Stimulated activated naive B cell treated with anti-CD40 and anti-IgM and Interleukin-4, amounts not matched to agents 10 μg/mL and 1 μg/mL and 100 μg/mL, for 72 hours (primary cell): ENCODE measurements at regions not wholly inside any gene's neighbourhood (a gene's known extent, or its start where the extent isn't known, plus 50 kb on each side); places are given as distances from the start of the nearest gene placed in this dataset.

Source experiments
- ATAC-seq, 2 donors: fragments of 150-1000 bp; cut with Tn5 transposase; replicated peaks; 2 replicates each; pipeline ENCODE4 v1.10.0; 2021; ENCODE audit warnings: moderate library complexity in 1 of 2
- DNase-seq: peaks from one replicate; pipeline ENCODE4 v3.0.0; 2021
- H3K27ac Mint-ChIP-seq: one replicate; pipeline ENCODE4 v1.8.0; 2022; ENCODE audit warnings: mild to moderate bottlenecking, mixed read lengths
- H3K27me3 Mint-ChIP-seq, 2 donors: one replicate each; pipeline ENCODE4 v1.8.0; 2022; ENCODE audit warnings: mixed read lengths in 2 of 2
- H3K36me3 Mint-ChIP-seq, 2 donors: one replicate each; pipeline ENCODE4 v1.8.0; 2022; ENCODE audit warnings: mixed read lengths in 2 of 2, mild to moderate bottlenecking in 1 of 2
- H3K4me1 Mint-ChIP-seq, 2 donors: one replicate each; pipeline ENCODE4 v1.8.0; 2022; ENCODE audit warnings: mixed read lengths in 2 of 2, mild to moderate bottlenecking in 1 of 2
- H3K4me3 Mint-ChIP-seq, 2 donors: one replicate each; pipeline ENCODE4 v1.8.0; 2022; ENCODE audit warnings: mild to moderate bottlenecking in 2 of 2, mixed read lengths in 2 of 2, moderate library complexity in 1 of 2
- H3K9me3 Mint-ChIP-seq, 2 donors: one replicate each; pipeline ENCODE4 v1.8.0; 2022; ENCODE audit warnings: mixed read lengths in 2 of 2, mild to moderate bottlenecking in 1 of 2

- Mint-ChIP-seq H3K9me3 (peaks cover 4 to 7% of the 10 kb centered on the region in 2 donors), H3K4me1 (no peaks in the 10 kb centered on the region), H3K4me3 (no peak overlapping the region), H3K27ac (no peak overlapping the region), H3K36me3 (no peaks in the 10 kb centered on the region), H3K27me3 (no peaks in the 10 kb centered on the region)
- ATAC-seq (no peak), DNase-seq (no peak)
Measured at GRCh38 chr11:92678008-92678611, 291.3 kb upstream of the MTNR1B start.

GRCh38 chr11:92681586-92681985 is 287.9 kb upstream of the MTNR1B start:
- Mint-ChIP-seq H3K27ac (no peak overlapping the region), H3K4me3 (no peak overlapping the region), H3K36me3 (no peaks in the 10 kb centered on the region), H3K4me1 (no peaks in the 10 kb centered on the region), H3K9me3 (peaks cover 4 to 7% of the 10 kb centered on the region in 2 donors), H3K27me3 (no peaks in the 10 kb centered on the region)
- DNase-seq (no peak), ATAC-seq (peak in 1 of 2 donors; percentile 21)

DNA sequence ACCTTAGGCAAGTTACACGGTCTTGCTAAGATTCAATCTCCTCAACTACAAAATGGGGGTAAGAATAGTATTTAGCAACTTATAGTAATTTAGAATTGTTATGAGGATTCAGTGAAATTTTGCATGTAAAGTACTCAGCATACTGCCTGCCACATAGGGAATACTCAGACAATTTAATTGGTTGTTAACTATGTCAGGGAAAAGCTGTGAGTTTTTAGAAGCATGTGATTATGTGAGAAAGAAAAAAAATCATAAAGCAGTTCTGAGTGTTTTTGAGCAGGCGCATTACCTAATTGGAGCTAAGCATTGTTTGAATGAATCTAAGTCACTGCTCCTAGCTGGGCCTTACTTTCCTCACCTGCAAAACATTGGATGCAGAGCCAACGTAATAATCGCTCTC is 287.3 kb upstream of the MTNR1B start:
- H3K27me3 Mint-ChIP-seq: no peaks in the 10 kb centered on the region
- no peak overlapping the region for H3K4me3 Mint-ChIP-seq
- DNase-seq (no peak), ATAC-seq (no peak)
- H3K4me1 Mint-ChIP-seq: no peaks in the 10 kb centered on the region
- H3K27ac Mint-ChIP-seq: no peak overlapping the region
- H3K36me3 Mint-ChIP-seq: no peaks in the 10 kb centered on the region
- peaks cover 4 to 7% of the 10 kb centered on the region in 2 donors for H3K9me3 Mint-ChIP-seq

GRCh38 chr11:92682952-92683351 is 286.5 kb upstream of the MTNR1B start:
- ATAC-seq (no peak), DNase-seq (no peak)
- H3K36me3 Mint-ChIP-seq: no peaks in the 10 kb centered on the region
- no peaks in the 10 kb centered on the region for H3K27me3 Mint-ChIP-seq
- no peak overlapping the region for H3K27ac Mint-ChIP-seq
- H3K4me1 Mint-ChIP-seq: no peaks in the 10 kb centered on the region
- H3K9me3 Mint-ChIP-seq: peaks cover 3 to 4% of the 10 kb centered on the region in 2 donors
- H3K4me3 Mint-ChIP-seq: no peak overlapping the region

GRCh38 chr11:92685049-92685448 is 284.4 kb upstream of the MTNR1B start:
- H3K4me3 Mint-ChIP-seq: no peak overlapping the region
- ATAC-seq (no peak), DNase-seq (no peak)
- peaks cover 0 to 4% of the 10 kb centered on the region in 2 donors for H3K9me3 Mint-ChIP-seq
- H3K36me3 Mint-ChIP-seq: no peaks in the 10 kb centered on the region
- H3K27ac Mint-ChIP-seq: no peak overlapping the region
- no peaks in the 10 kb centered on the region for H3K27me3 Mint-ChIP-seq
- H3K4me1 Mint-ChIP-seq: no peaks in the 10 kb centered on the region

- H3K36me3 Mint-ChIP-seq: no peaks in the 10 kb centered on the region
- DNase-seq (no peak), ATAC-seq (no peak)
- no peaks in the 10 kb centered on the region for H3K27me3 Mint-ChIP-seq
- no peaks in the 10 kb centered on the region for H3K9me3 Mint-ChIP-seq
- no peak overlapping the region for H3K27ac Mint-ChIP-seq
- H3K4me1 Mint-ChIP-seq: no peaks in the 10 kb centered on the region
- no peak overlapping the region for H3K4me3 Mint-ChIP-seq
Measured at GRCh38 chr11:92687724-92688123, 281.7 kb upstream of the MTNR1B start.

DNA sequence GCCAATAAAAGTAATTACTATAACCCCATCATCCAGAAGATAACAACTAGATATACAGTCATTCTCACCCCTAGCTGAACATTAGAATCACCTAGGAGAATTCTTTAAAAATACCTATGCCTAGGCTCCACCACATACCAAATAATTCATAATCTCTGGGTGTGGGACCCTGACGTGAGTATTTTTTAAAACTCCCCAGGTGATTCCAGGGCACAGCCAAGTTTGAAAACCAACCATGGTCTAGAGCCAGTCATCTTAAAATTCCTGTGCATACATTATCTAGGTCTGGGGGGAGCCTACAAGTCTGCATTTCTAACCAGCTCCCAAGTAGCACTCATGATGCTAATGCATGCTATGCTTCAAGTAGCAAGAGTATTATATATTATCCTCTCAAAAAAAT is 281.0 kb upstream of the MTNR1B start:
- Mint-ChIP-seq H3K27me3 (no peaks in the 10 kb centered on the region), H3K4me3 (no peak overlapping the region), H3K27ac (no peak overlapping the region), H3K9me3 (no peaks in the 10 kb centered on the region), H3K4me1 (no peaks in the 10 kb centered on the region), H3K36me3 (no peaks in the 10 kb centered on the region)
- DNase-seq (no peak), ATAC-seq (no peak)

DNA sequence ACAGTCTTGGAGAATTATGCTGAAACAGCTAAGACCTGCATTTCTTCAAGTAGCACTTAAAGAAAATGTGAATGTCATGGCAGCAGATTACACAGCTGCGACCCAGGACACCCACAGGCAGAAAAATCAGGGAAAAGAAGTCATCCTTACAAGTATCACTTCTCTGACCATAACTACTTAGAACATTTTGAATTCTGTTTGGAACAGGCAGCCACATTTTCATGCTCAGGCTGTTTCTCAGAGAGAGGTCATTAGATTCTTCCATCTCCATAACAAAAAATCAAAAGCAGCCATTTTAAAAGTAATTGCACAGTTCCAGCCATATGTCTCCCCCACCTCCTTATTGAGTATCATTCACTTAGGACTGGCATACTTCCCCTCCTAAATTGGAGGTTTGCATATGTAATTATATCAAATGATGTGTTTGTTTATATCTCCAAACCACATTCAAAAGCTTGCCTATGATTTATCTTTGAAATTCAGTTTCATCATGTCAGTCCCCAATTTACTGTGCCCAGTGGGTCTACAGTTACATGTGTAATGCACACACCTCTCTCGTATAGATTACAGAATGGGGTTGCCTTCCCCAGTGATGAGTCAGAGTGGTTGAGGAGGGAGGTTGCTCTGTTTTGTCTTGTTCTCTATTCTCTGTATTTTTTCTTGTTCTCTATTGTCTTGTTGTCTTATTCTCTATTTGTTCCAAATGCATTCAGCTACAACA is 276.5 kb upstream of the MTNR1B start:
- H3K27me3 Mint-ChIP-seq: no peaks in the 10 kb centered on the region
- H3K4me1 Mint-ChIP-seq: no peaks in the 10 kb centered on the region
- ATAC-seq (no peak), DNase-seq (no peak)
- no peaks in the 10 kb centered on the region for H3K36me3 Mint-ChIP-seq
- H3K27ac Mint-ChIP-seq: peak overlapping the region; percentile 20
- peaks cover 0 to 2% of the 10 kb centered on the region in 2 donors for H3K9me3 Mint-ChIP-seq
- H3K4me3 Mint-ChIP-seq: no peak overlapping the region

DNA sequence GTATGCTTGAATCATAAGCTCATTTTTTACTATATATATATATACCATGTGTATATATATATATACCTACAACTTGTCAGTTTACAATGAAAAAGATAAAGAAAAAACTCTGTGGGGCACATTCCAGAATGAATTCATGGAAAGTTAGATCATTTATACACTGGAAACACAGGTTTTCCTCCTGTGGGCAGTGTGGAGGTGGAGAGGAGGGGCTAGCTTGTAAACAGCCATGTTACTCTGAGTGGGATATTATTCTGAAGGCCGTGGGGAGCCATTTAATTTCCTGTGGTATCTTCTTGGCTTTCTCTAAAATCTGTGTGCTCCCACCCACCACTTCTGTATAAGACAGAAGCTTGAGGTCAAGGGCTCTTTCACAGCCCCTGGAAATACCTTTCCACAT is 273.4 kb upstream of the MTNR1B start:
- H3K36me3 Mint-ChIP-seq: no peaks in the 10 kb centered on the region
- no peak for ATAC-seq

GRCh38 chr11:92697461-92698312 is 271.8 kb upstream of the MTNR1B start:
- Mint-ChIP-seq H3K4me1 (no peaks in the 10 kb centered on the region), H3K36me3 (no peaks in the 10 kb centered on the region), H3K9me3 (peaks cover 0 to 2% of the 10 kb centered on the region in 2 donors), H3K27me3 (no peaks in the 10 kb centered on the region), H3K4me3 (no peak overlapping the region), H3K27ac (no peak overlapping the region)
- ATAC-seq (peak in 1 of 2 donors; percentile 19), DNase-seq (no peak)

More for the DNA sequence above, 273.4 kb upstream of the MTNR1B start:
- Mint-ChIP-seq H3K27ac (no peak overlapping the region), H3K4me1 (no peaks in the 10 kb centered on the region), H3K9me3 (peaks cover 0 to 2% of the 10 kb centered on the region in 2 donors), H3K27me3 (no peaks in the 10 kb centered on the region), H3K4me3 (no peak overlapping the region)
- DNase-seq: no peak

- H3K9me3 Mint-ChIP-seq: peaks cover 0 to 2% of the 10 kb centered on the region in 2 donors
- no peak overlapping the region for H3K27ac Mint-ChIP-seq
- ATAC-seq: no peak
- no peak for DNase-seq
- H3K4me3 Mint-ChIP-seq: no peak overlapping the region
- H3K27me3 Mint-ChIP-seq: no peaks in the 10 kb centered on the region
- H3K4me1 Mint-ChIP-seq: no peaks in the 10 kb centered on the region
- H3K36me3 Mint-ChIP-seq: no peaks in the 10 kb centered on the region
Measured at GRCh38 chr11:92698742-92699141, 270.7 kb upstream of the MTNR1B start.

DNA sequence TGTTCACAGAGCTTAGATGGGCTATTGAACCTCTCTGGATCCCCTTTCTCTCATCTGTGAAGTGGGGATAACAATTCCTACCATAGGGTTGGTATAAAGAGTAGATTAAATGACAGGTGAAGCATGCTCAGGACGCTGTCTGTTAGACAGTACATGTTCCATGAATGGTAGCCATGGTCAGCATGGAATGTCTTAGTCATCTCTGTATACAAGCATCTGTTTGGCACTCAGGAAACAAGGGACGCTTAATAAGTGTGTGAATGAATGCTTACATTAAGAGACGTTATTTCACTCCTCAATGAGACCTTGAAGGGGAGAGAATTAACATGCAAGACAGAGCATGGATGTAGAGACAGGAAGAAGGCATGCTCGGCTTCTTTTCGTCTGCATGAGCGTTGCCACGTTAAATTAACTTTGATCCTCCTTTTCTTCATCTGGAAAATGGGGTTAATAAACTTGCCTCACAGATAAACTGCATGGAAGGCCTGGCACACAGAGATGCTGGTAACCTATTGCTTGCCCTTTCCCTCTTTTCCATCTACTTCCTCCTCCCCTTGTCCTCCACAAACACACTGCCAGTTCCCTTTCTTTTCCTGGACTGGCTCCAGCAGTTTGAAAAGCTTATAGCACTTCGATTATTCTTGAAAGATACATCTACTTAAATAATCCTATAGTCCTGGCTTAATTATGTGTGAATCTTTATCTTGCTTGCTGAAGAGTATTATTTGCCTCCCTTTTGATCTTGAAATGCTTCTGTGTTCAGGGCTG is 267.2 kb upstream of the MTNR1B start:
- Mint-ChIP-seq H3K27me3 (no peaks in the 10 kb centered on the region), H3K36me3 (no peaks in the 10 kb centered on the region), H3K27ac (no peak overlapping the region), H3K4me1 (no peaks in the 10 kb centered on the region), H3K4me3 (no peak overlapping the region), H3K9me3 (peaks cover 5 to 14% of the 10 kb centered on the region in 2 donors)
- DNase-seq: no peak
- ATAC-seq: no peak

DNA sequence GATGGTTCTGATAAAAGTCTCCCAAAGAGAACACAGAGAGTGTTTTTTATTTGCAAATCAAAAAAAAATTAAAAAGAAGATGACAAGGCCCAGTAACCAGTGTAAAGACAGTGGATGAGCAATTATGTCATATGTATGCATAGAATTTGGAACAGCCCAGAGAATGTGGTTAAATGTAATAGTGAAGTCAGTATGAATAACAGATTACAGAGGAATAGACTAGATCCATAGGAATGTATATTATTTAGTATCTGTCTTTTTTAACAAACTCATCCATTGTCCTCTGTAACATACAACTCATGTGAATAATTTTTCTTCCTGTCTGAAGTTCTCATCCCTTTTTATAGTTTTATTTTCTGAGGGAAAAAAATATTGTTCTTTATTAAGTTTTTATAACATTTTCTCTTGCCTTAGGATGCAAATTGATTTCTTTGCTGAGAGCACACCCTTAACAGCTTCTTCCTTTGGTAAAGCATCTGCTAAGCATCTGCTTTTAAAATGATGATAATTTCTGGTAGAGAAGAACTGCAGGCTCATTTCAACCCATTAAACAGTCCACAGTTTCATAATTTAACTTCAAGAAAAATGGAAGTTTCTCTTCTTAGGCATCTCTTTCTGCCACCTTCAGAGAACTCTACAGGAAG is 266.5 kb upstream of the MTNR1B start:
- no peak for DNase-seq
- H3K27me3 Mint-ChIP-seq: no peaks in the 10 kb centered on the region
- H3K4me1 Mint-ChIP-seq: no peaks in the 10 kb centered on the region

GRCh38 chr11:92703449-92703830 is 266.0 kb upstream of the MTNR1B start:
- Mint-ChIP-seq H3K9me3 (peaks cover 5 to 14% of the 10 kb centered on the region in 2 donors), H3K4me1 (no peaks in the 10 kb centered on the region), H3K27ac (no peak overlapping the region), H3K36me3 (no peaks in the 10 kb centered on the region), H3K4me3 (no peak overlapping the region), H3K27me3 (no peaks in the 10 kb centered on the region)
- ATAC-seq (no peak), DNase-seq (no peak)

More for the DNA sequence above, 266.5 kb upstream of the MTNR1B start:
- peaks cover 5 to 14% of the 10 kb centered on the region in 2 donors for H3K9me3 Mint-ChIP-seq
- no peaks in the 10 kb centered on the region for H3K36me3 Mint-ChIP-seq
- no peak overlapping the region for H3K4me3 Mint-ChIP-seq
- ATAC-seq: no peak
- no peak overlapping the region for H3K27ac Mint-ChIP-seq
